Naive thymus-derived CD4-positive, alpha-beta T cell (primary cell): ENCODE measurements at regions not wholly inside any gene's neighbourhood (a gene's known extent, or its start where the extent isn't known, plus 50 kb on each side); places are given as distances from the start of the nearest gene placed in this dataset.

Experiments
- ATAC-seq: fragments of 150-1000 bp; cut with Tn5 transposase; 2 replicates; pipeline ENCODE4 v1.10.0; 2021; ENCODE audit warnings: mild to moderate bottlenecking, moderate library complexity
- CTCF ChIA-PET: fragments of 350-600 bp; sonication (Branson Sonifier 250); formaldehyde crosslinking; loops from one replicate; lab custom pipeline; 2021; ENCODE audit warnings: antibody characterized with exemption; lab: Charles Lee
- POLR2A ChIA-PET: fragments of 350-600 bp; sonication (Branson Sonifier 250); formaldehyde crosslinking; loops from one replicate; lab custom pipeline; 2021; ENCODE audit warnings: antibody characterized with exemption, inconsistent platforms; lab: Charles Lee
- DNase-seq, 9 donors: peaks; one replicate each; pipeline versions ENCODE4 v3.0.0 to v3.0.0-alpha.2; 2020 to 2022; ENCODE audit warnings: mixed read lengths in 1 of 9
- H3K27ac ChIP-seq: one replicate; pipeline ENCODE4 v1.7.0; 2013; ENCODE audit warnings: mild to moderate bottlenecking, low read depth, low read length, moderate library complexity
- H3K27me3 ChIP-seq, 2 donors: one replicate each; pipeline ENCODE4 v1.7.0; 2013; ENCODE audit warnings: low read length in 2 of 2, mild to moderate bottlenecking in 2 of 2, moderate library complexity in 2 of 2; ENCODE audit not compliant: control insufficient read depth in 2 of 2, insufficient read depth in 2 of 2
- H3K36me3 ChIP-seq, 3 experiments: 1 replicate in 2 of 3; 2 replicates in 1 of 3; pipeline ENCODE4 v1.7.0; 2013; ENCODE audit warnings: low read length in 3 of 3, mild to moderate bottlenecking in 3 of 3, moderate library complexity in 1 of 3; ENCODE audit not compliant: insufficient read depth in 3 of 3, control insufficient read depth in 2 of 3
- H3K4me1 ChIP-seq, 2 donors: one replicate each; pipeline ENCODE4 v1.7.0; 2013; ENCODE audit warnings: low read length in 2 of 2, mild to moderate bottlenecking in 2 of 2, moderate library complexity in 1 of 2; ENCODE audit not compliant: control insufficient read depth in 2 of 2, insufficient read depth in 2 of 2
- H3K4me3 ChIP-seq: 2 replicates; pipeline ENCODE4 v1.7.0; 2013; ENCODE audit warnings: mild to moderate bottlenecking, low read length
- H3K9me3 ChIP-seq, 3 experiments: 1 replicate in 2 of 3; 2 replicates in 1 of 3; pipeline ENCODE4 v1.7.0; 2013; ENCODE audit warnings: low read length in 3 of 3; ENCODE audit not compliant: control insufficient read depth in 2 of 3
- H3K27ac Mint-ChIP-seq, 9 donors: one replicate each; pipeline ENCODE4 v1.8.0; 2020 to 2022; ENCODE audit warnings: mixed read lengths in 9 of 9, mild to moderate bottlenecking in 8 of 9, moderate library complexity in 5 of 9, inconsistent platforms in 2 of 9
- H3K27me3 Mint-ChIP-seq, 5 donors: one replicate each; pipeline ENCODE4 v1.8.0; 2021 to 2022; ENCODE audit warnings: mixed read lengths in 5 of 5, mild to moderate bottlenecking in 1 of 5
- H3K36me3 Mint-ChIP-seq, 5 donors: one replicate each; pipeline ENCODE4 v1.8.0; 2020 to 2022; ENCODE audit warnings: mixed read lengths in 5 of 5, mild to moderate bottlenecking in 3 of 5, inconsistent platforms in 1 of 5
- H3K4me1 Mint-ChIP-seq, 7 donors: one replicate each; pipeline ENCODE4 v1.8.0; 2020 to 2022; ENCODE audit warnings: mixed read lengths in 7 of 7, mild to moderate bottlenecking in 3 of 7, inconsistent platforms in 1 of 7
- H3K4me3 Mint-ChIP-seq, 10 donors: one replicate each; pipeline ENCODE4 v1.8.0; 2020 to 2022; ENCODE audit warnings: mild to moderate bottlenecking in 10 of 10, mixed read lengths in 10 of 10, moderate library complexity in 6 of 10, inconsistent platforms in 2 of 10
- H3K9me3 Mint-ChIP-seq, 11 donors: one replicate each; pipeline ENCODE4 v1.8.0; 2020 to 2022; ENCODE audit warnings: mixed read lengths in 11 of 11, mild to moderate bottlenecking in 4 of 11, inconsistent platforms in 1 of 11, moderate library complexity in 1 of 11
- intact Hi-C, 2 donors: fragments of 100-400 bp; cut with micrococcal nuclease; formaldehyde crosslinking; loops; one replicate each; pipeline ENCODE4 v1.15.1; 2023

- ChIA-PET CTCF (interaction anchor here (0.6 to 1.9 kb wide), 3 partner anchors 16 to 1350 kb away, joined by 3 read pairs; no protein-coding TSS in a partner anchor), POLR2A (no interaction called here)
- ATAC-seq: no peak
- no peak for DNase-seq
- no peaks in the 10 kb centered on the region for H3K4me1 ChIP-seq
- Mint-ChIP-seq H3K4me1 (no peaks in the 10 kb centered on the region), H3K27me3 (peaks cover 0 to 20% (median 8%) of the 10 kb centered on the region in 5 donors), H3K27ac (no peak overlapping the region), H3K9me3 (peaks cover 0 to 2% (median 0%) of the 10 kb centered on the region in 11 donors), H3K36me3 (no peaks in the 10 kb centered on the region), H3K4me3 (no peak overlapping the region)
- H3K4me3 ChIP-seq: no peak overlapping the region
- no peaks in the 10 kb centered on the region for H3K27me3 ChIP-seq
- H3K9me3 ChIP-seq: no peaks in the 10 kb centered on the region
- no peaks in the 10 kb centered on the region for H3K36me3 ChIP-seq
- H3K27ac ChIP-seq: no peak overlapping the region
- intact Hi-C loops: loop anchor here in 1 of 2 donors (2.0 kb wide), 1 partner anchor 476 kb away; no protein-coding TSS in a partner anchor
Observed at GRCh38 chr3:181279239-181279565, 289.7 kb upstream of the DNAJC19 start.

GRCh38 chr3:181278468-181279238, 289.1 kb upstream of the DNAJC19 start:
- no peaks in the 10 kb centered on the region for H3K4me1 Mint-ChIP-seq

GRCh38 chr3:181276358-181276896, 286.9 kb upstream of the DNAJC19 start:
- H3K36me3 Mint-ChIP-seq: no peaks in the 10 kb centered on the region
- POLR2A ChIA-PET: no interaction called here
- intact Hi-C loops: no loop called here

More at GRCh38 chr3:181278468-181279238, 289.1 kb upstream of the DNAJC19 start:
- Histone ChIP-seq H3K4me1 (no peaks in the 10 kb centered on the region), H3K27me3 (no peaks in the 10 kb centered on the region), H3K36me3 (no peaks in the 10 kb centered on the region), H3K27ac (no peak overlapping the region), H3K9me3 (no peaks in the 10 kb centered on the region), H3K4me3 (no peak overlapping the region)
- CTCF ChIA-PET: interaction anchor here (0.6 to 1.9 kb wide), 3 partner anchors 17 to 1350 kb away, joined by 3 read pairs; no protein-coding TSS in a partner anchor
- Mint-ChIP-seq H3K27me3 (peaks cover 0 to 20% (median 8%) of the 10 kb centered on the region in 5 donors), H3K9me3 (peaks cover 0 to 2% (median 0%) of the 10 kb centered on the region in 11 donors), H3K27ac (no peak overlapping the region), H3K36me3 (no peaks in the 10 kb centered on the region), H3K4me3 (no peak overlapping the region)
- no peak for ATAC-seq
- intact Hi-C loops: loop anchor here in 1 of 2 donors (2.0 kb wide), 1 partner anchor 476 kb away; no protein-coding TSS in a partner anchor
- POLR2A ChIA-PET: no interaction called here
- no peak for DNase-seq

GRCh38 chr3:181274025-181274424, 284.5 kb upstream of the DNAJC19 start:
- no peaks in the 10 kb centered on the region for H3K4me1 Mint-ChIP-seq
- H3K9me3 Mint-ChIP-seq: peaks cover 0 to 2% (median 0%) of the 10 kb centered on the region in 11 donors
- peaks cover 0 to 16% (median 9%) of the 10 kb centered on the region in 5 donors for H3K27me3 Mint-ChIP-seq
- no peaks in the 10 kb centered on the region for H3K36me3 ChIP-seq
- intact Hi-C loops: no loop called here
- ChIA-PET POLR2A (no interaction called here), CTCF (no interaction called here)
- no peaks in the 10 kb centered on the region for H3K4me1 ChIP-seq
- H3K9me3 ChIP-seq: no peaks in the 10 kb centered on the region
- no peak overlapping the region for H3K4me3 Mint-ChIP-seq
- H3K36me3 Mint-ChIP-seq: no peaks in the 10 kb centered on the region
- ATAC-seq (no peak), DNase-seq (no peak)
- no peak overlapping the region for H3K27ac ChIP-seq
- no peak overlapping the region for H3K4me3 ChIP-seq
- no peak overlapping the region for H3K27ac Mint-ChIP-seq
- no peaks in the 10 kb centered on the region for H3K27me3 ChIP-seq

More at GRCh38 chr3:181276358-181276896, 286.9 kb upstream of the DNAJC19 start:
- H3K4me1 Mint-ChIP-seq: no peaks in the 10 kb centered on the region
- Histone ChIP-seq H3K4me3 (no peak overlapping the region), H3K4me1 (no peaks in the 10 kb centered on the region), H3K27me3 (no peaks in the 10 kb centered on the region), H3K36me3 (no peaks in the 10 kb centered on the region), H3K9me3 (no peaks in the 10 kb centered on the region), H3K27ac (no peak overlapping the region)
- peaks cover 0 to 11% (median 6%) of the 10 kb centered on the region in 5 donors for H3K27me3 Mint-ChIP-seq
- DNase-seq (no peak), ATAC-seq (no peak)
- no peak overlapping the region for H3K27ac Mint-ChIP-seq
- CTCF ChIA-PET: no interaction called here
- peaks cover 0 to 2% (median 0%) of the 10 kb centered on the region in 11 donors for H3K9me3 Mint-ChIP-seq
- H3K4me3 Mint-ChIP-seq: no peak overlapping the region

- H3K9me3 ChIP-seq: no peaks in the 10 kb centered on the region
- H3K27ac Mint-ChIP-seq: no peak overlapping the region
- peaks cover 0 to 10% (median 2%) of the 10 kb centered on the region in 11 donors for H3K9me3 Mint-ChIP-seq
- ATAC-seq: no peak
- H3K4me1 ChIP-seq: no peaks in the 10 kb centered on the region
- peaks cover 0 to 4% (median 0%) of the 10 kb centered on the region in 7 donors for H3K4me1 Mint-ChIP-seq
- CTCF ChIA-PET: no interaction called here
- intact Hi-C loops: no loop called here
- POLR2A ChIA-PET: no interaction called here
- H3K36me3 Mint-ChIP-seq: no peaks in the 10 kb centered on the region
- H3K36me3 ChIP-seq: no peaks in the 10 kb centered on the region
- no peak overlapping the region for H3K4me3 ChIP-seq
- peaks cover 4 to 18% (median 9%) of the 10 kb centered on the region in 5 donors for H3K27me3 Mint-ChIP-seq
- no peak overlapping the region for H3K4me3 Mint-ChIP-seq
- H3K27ac ChIP-seq: no peak overlapping the region
- no peaks in the 10 kb centered on the region for H3K27me3 ChIP-seq
- DNase-seq: no peak
Observed at GRCh38 chr3:181267312-181267711, 277.8 kb upstream of the DNAJC19 start.

- peaks cover 4 to 17% (median 9%) of the 10 kb centered on the region in 5 donors for H3K27me3 Mint-ChIP-seq
- no peaks in the 10 kb centered on the region for H3K9me3 ChIP-seq
- no peak overlapping the region for H3K27ac ChIP-seq
- H3K4me1 ChIP-seq: no peaks in the 10 kb centered on the region
- ATAC-seq (no peak), DNase-seq (no peak)
- CTCF ChIA-PET: no interaction called here
- H3K27me3 ChIP-seq: no peaks in the 10 kb centered on the region
- H3K36me3 Mint-ChIP-seq: no peaks in the 10 kb centered on the region
- H3K4me3 ChIP-seq: no peak overlapping the region
- H3K27ac Mint-ChIP-seq: peak overlapping the region in 4 of 9 donors; percentile 24 to 73 (median 48)
- intact Hi-C loops: no loop called here
- H3K4me1 Mint-ChIP-seq: peaks cover 0 to 4% (median 0%) of the 10 kb centered on the region in 7 donors
- H3K9me3 Mint-ChIP-seq: peaks cover 0 to 15% (median 5%) of the 10 kb centered on the region in 11 donors
- POLR2A ChIA-PET: no interaction called here
- no peaks in the 10 kb centered on the region for H3K36me3 ChIP-seq
- peak overlapping the region; percentile 39 to 81 (median 72) for H3K4me3 Mint-ChIP-seq
Observed at GRCh38 chr3:181265750-181266333, 276.3 kb upstream of the DNAJC19 start.
